ENCODE measurements at regions not wholly inside any gene's neighbourhood (a gene's known extent, or its start where the extent isn't known, plus 50 kb on each side); places are given as distances from the start of the nearest gene placed in this dataset.

DNA sequence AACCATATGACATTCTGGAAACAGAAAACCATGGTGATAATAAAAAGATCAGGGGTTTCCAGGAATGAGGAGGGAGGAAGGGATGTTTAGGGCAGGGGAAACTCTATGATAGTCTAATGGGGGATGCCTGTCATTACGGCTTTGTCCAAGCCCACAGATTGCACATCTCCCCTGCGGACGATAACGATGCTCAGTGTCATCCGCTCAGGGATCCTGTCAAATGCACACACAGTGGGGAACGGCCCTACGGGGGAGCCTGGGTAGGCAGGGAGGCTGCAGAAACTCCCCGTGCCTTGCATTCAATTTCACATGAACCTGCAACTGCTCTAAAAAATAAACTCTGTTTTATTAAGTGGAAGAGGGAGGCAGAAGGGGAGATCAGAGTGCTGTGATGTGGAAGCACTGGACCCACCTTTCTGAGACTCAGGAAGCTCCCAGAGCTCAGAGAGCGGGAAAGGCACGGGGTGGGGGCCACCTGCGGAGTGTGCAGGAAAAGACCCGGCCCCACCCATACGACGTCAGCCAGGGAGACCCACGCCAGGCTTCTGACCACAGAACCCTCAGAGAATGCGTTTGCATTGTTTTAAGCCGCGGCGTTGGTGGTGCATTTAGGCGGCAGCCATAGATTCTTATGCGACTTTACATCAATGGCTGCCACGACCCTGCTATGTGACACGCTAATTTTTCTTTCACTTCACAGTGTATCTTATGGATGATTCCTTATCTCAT lies 543.5 kb downstream of the BRD1 start:
- peaks cover 26% of the 10 kb centered on the region for H3K27me3 Mint-ChIP-seq (ENCODE audit: low read depth)
- H3K4me3 Mint-ChIP-seq: no peak overlapping the region
- peaks cover 5% of the 10 kb centered on the region for H3K9me3 Mint-ChIP-seq
- H3K4me1 Mint-ChIP-seq: no peaks in the 10 kb centered on the region
- H3K36me3 Mint-ChIP-seq (ENCODE audit: low read depth): no peaks in the 10 kb centered on the region
- TF ChIP-seq, protein P1, sequence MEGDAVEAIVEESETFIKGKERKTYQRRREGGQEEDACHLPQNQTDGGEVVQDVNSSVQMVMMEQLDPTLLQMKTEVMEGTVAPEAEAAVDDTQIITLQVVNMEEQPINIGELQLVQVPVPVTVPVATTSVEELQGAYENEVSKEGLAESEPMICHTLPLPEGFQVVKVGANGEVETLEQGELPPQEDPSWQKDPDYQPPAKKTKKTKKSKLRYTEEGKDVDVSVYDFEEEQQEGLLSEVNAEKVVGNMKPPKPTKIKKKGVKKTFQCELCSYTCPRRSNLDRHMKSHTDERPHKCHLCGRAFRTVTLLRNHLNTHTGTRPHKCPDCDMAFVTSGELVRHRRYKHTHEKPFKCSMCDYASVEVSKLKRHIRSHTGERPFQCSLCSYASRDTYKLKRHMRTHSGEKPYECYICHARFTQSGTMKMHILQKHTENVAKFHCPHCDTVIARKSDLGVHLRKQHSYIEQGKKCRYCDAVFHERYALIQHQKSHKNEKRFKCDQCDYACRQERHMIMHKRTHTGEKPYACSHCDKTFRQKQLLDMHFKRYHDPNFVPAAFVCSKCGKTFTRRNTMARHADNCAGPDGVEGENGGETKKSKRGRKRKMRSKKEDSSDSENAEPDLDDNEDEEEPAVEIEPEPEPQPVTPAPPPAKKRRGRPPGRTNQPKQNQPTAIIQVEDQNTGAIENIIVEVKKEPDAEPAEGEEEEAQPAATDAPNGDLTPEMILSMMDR (conservative IDR thresholded peaks at IDR 0.05): no peak
- no peak for DNase-seq (ENCODE audit: low read depth, low spot score)
- H3K27ac Mint-ChIP-seq (ENCODE audit: unreplicated experiment): peak overlapping the region; percentile 47

- Mint-ChIP-seq H3K27me3 (ENCODE audit: low read depth) (peaks cover 26% of the 10 kb centered on the region), H3K27ac (ENCODE audit: unreplicated experiment) (no peak overlapping the region), H3K4me1 (no peaks in the 10 kb centered on the region), H3K4me3 (no peak overlapping the region), H3K9me3 (no peaks in the 10 kb centered on the region), H3K36me3 (ENCODE audit: low read depth) (no peaks in the 10 kb centered on the region)
- TF ChIP-seq, protein P1 (conservative IDR thresholded peaks at IDR 0.05): no peak
- DNase-seq (ENCODE audit: low read depth, low spot score): no peak
These were observed 545.1 kb downstream of the BRD1 start for GRCh38 chr22:49282596-49282995.

GRCh38 chr22:49281467-49282340 lies 546.0 kb downstream of the BRD1 start:
- no peak for DNase-seq (ENCODE audit: low read depth, low spot score)
- no peaks in the 10 kb centered on the region for H3K36me3 Mint-ChIP-seq (ENCODE audit: low read depth)
- H3K27me3 Mint-ChIP-seq (ENCODE audit: low read depth): peaks cover 26% of the 10 kb centered on the region
- H3K27ac Mint-ChIP-seq (ENCODE audit: unreplicated experiment): no peak overlapping the region
- no peak overlapping the region for H3K4me3 Mint-ChIP-seq
- no peaks in the 10 kb centered on the region for H3K9me3 Mint-ChIP-seq
- TF ChIP-seq, protein P1 (conservative IDR thresholded peaks at IDR 0.05): no peak
- no peaks in the 10 kb centered on the region for H3K4me1 Mint-ChIP-seq

GRCh38 chr22:49278340-49278739 lies 549.3 kb downstream of the BRD1 start:
- Mint-ChIP-seq H3K4me3 (no peak overlapping the region), H3K4me1 (no peaks in the 10 kb centered on the region), H3K9me3 (no peaks in the 10 kb centered on the region), H3K27me3 (ENCODE audit: low read depth) (peaks cover 23% of the 10 kb centered on the region), H3K36me3 (ENCODE audit: low read depth) (no peaks in the 10 kb centered on the region), H3K27ac (ENCODE audit: unreplicated experiment) (no peak overlapping the region)
- TF ChIP-seq, protein P1 (conservative IDR thresholded peaks at IDR 0.05): no peak
- DNase-seq (ENCODE audit: low read depth, low spot score): no peak

GRCh38 chr22:49276567-49276966 lies 551.1 kb downstream of the BRD1 start:
- Mint-ChIP-seq H3K36me3 (ENCODE audit: low read depth) (no peaks in the 10 kb centered on the region), H3K27ac (ENCODE audit: unreplicated experiment) (no peak overlapping the region), H3K9me3 (no peaks in the 10 kb centered on the region), H3K27me3 (ENCODE audit: low read depth) (peaks cover 26% of the 10 kb centered on the region), H3K4me1 (no peaks in the 10 kb centered on the region), H3K4me3 (no peak overlapping the region)
- TF ChIP-seq, protein P1 (conservative IDR thresholded peaks at IDR 0.05): no peak
- no peak for DNase-seq (ENCODE audit: low read depth, low spot score)

Data from neural crest cell (in vitro differentiated cells).